Transverse colon (tissue), 4 donors: ENCODE measurements at regions not wholly inside any gene's neighbourhood (a gene's known extent, or its start where the extent isn't known, plus 50 kb on each side); places are given as distances from the start of the nearest gene placed in this dataset.

Experiments
- POLR2A ChIP-seq: fragments of 450-650 bp; IDR thresholded peaks from one replicate; pipeline ENCODE4 v1.6.1; 2016; ENCODE audit warnings: antibody characterized with exemption, mild to moderate bottlenecking, moderate library complexity
- POLR2AphosphoS5 ChIP-seq, 3 donors: sonication (generic); formaldehyde crosslinking; IDR thresholded peaks; one replicate each; pipeline ENCODE4 v1.6.1; 2016; ENCODE audit warnings: antibody characterized with exemption in 3 of 3
- TF ChIP-seq, protein P1 (sequence below), 5 experiments: fragments of 200-600 bp in 3 of 5; fragments of 450-650 bp in 2 of 5; sonication (generic) in 3 of 5; IDR thresholded peaks; 1 replicate in 2 of 5; 2 replicates in 3 of 5; pipeline ENCODE4 v1.5.1; 2016 to 2017; ENCODE audit warnings: antibody characterized with exemption in 5 of 5, inconsistent platforms in 3 of 5, mild to moderate bottlenecking in 2 of 5, moderate library complexity in 1 of 5

DNA sequence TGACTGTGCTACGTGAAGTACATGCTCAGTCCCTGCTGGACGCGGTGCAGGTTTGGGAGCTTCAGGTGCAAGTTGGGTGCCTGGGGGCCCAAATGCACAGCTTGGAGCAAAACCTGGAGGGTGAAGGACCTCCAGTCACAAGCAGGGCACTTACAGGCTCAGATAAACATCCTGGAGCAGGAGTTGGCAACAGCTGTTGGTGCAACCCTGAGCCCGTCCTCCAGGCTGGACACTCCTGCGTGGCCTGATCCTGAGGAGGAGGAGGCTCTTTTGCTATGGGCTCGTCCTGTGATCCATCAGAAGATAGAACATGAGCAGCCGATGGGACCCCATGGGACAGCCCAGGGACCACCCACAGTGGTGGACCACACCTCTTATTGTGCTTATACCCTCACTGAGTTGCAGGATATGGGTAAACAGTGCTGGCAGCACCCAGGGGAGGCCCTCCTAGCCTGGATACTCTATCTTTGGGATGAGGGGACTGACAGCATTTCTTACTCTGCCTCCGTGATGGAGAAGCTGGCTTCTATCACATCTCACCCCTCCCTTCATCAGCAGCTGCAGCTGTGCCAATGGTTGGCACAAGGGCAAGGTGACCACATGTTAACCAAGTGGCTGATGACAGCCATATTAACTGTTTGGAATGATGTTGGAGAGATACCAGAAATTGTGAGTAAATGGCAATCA, 301.6 kb downstream of the ZPLD1 start:
- TF ChIP-seq, protein P1, sequence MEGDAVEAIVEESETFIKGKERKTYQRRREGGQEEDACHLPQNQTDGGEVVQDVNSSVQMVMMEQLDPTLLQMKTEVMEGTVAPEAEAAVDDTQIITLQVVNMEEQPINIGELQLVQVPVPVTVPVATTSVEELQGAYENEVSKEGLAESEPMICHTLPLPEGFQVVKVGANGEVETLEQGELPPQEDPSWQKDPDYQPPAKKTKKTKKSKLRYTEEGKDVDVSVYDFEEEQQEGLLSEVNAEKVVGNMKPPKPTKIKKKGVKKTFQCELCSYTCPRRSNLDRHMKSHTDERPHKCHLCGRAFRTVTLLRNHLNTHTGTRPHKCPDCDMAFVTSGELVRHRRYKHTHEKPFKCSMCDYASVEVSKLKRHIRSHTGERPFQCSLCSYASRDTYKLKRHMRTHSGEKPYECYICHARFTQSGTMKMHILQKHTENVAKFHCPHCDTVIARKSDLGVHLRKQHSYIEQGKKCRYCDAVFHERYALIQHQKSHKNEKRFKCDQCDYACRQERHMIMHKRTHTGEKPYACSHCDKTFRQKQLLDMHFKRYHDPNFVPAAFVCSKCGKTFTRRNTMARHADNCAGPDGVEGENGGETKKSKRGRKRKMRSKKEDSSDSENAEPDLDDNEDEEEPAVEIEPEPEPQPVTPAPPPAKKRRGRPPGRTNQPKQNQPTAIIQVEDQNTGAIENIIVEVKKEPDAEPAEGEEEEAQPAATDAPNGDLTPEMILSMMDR (IDR thresholded peaks at IDR 0.05), result no peak
- TF ChIP-seq POLR2AphosphoS5 (IDR thresholded peaks at IDR 0.05) (no peak), POLR2A (no peak)
